Karpas-422 (cell line): ENCODE measurements at regions not wholly inside any gene's neighbourhood (a gene's known extent, or its start where the extent isn't known, plus 50 kb on each side); places are given as distances from the start of the nearest gene placed in this dataset.

Experiments
- DNase-seq: peaks from one replicate; pipeline ENCODE4 v3.0.0-alpha.2; 2015
- H2AFZ ChIP-seq: fragments of 200-600 bp; sonication (generic); 2 replicates; pipeline ENCODE4 v1.6.1; 2014; ENCODE audit warnings: antibody characterized with exemption, low read length, mixed read lengths
- H3K27ac ChIP-seq: fragments of 200-600 bp; sonication (generic); 2 replicates; pipeline ENCODE4 v1.5.1; 2014; ENCODE audit warnings: mild to moderate bottlenecking, low read length, moderate library complexity
- H3K27me3 ChIP-seq: fragments of 200-600 bp; sonication (generic); 2 replicates; pipeline ENCODE4 v1.6.1; 2014; ENCODE audit warnings: low read length, mixed read lengths
- H3K36me3 ChIP-seq: fragments of 200-600 bp; sonication (generic); 2 replicates; pipeline ENCODE4 v1.6.1; 2014; ENCODE audit warnings: low read length, mixed read lengths; ENCODE audit not compliant: insufficient read depth
- H3K4me1 ChIP-seq: fragments of 200-600 bp; sonication (generic); 2 replicates; pipeline ENCODE4 v1.6.1; 2014; ENCODE audit warnings: mild to moderate bottlenecking, low read length, mixed read lengths
- H3K4me2 ChIP-seq: fragments of 200-600 bp; sonication (generic); 2 replicates; pipeline ENCODE4 v1.6.1; 2014; ENCODE audit warnings: low read length, low read depth, mild to moderate bottlenecking; ENCODE audit not compliant: poor library complexity, severe bottlenecking
- H3K4me3 ChIP-seq: fragments of 200-600 bp; sonication (generic); 2 replicates; pipeline ENCODE4 v1.5.1; 2014; ENCODE audit warnings: mild to moderate bottlenecking, antibody characterized with exemption, low read length, mixed read lengths
- H3K79me2 ChIP-seq: fragments of 200-600 bp; sonication (generic); 2 replicates; pipeline ENCODE4 v1.6.1; 2014; ENCODE audit warnings: mild to moderate bottlenecking, low read length, mixed read lengths
- H3K9ac ChIP-seq: fragments of 200-600 bp; sonication (generic); 2 replicates; pipeline ENCODE4 v1.6.0; 2014; ENCODE audit warnings: low read length
- H3K9me2 ChIP-seq: fragments of 200-600 bp; sonication (generic), shearing (Covaris generic); replicated peaks from 2 replicates; pipeline ENCODE4 v1.6.0; 2014; ENCODE audit warnings: mild to moderate bottlenecking, low read length, moderate library complexity; ENCODE audit not compliant: insufficient read depth
- H3K9me3 ChIP-seq: fragments of 300-700, 200-600 bp; sonication (generic); 2 replicates; pipeline ENCODE4 v1.6.1; 2014; ENCODE audit warnings: low read length, mixed read lengths
- H4K20me1 ChIP-seq: fragments of 200-600 bp; sonication (generic); 2 replicates; pipeline ENCODE4 v1.6.1; 2014; ENCODE audit warnings: mild to moderate bottlenecking, antibody characterized with exemption, low read length, low read depth; ENCODE audit not compliant: insufficient read depth

DNA sequence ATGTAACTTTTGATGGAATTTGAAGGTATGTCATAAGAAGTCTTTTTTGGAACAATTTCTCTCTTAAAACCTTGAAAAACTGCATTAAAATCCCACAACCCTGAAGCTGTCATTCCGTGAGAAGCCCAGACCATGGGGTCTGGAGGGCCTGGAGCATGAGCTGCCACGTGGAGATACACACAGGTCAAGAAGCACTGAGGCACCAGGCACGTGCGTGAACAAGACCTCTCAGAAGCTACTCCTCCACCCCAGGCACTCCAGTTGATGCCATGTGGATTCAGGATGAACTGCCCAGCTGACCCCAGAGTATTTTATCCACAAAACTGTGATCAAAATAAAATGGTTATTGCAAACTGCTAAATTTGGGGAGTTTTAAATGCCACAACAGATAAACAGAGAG lies 227.5 kb upstream of the BRINP1 start:
- H3K27me3 ChIP-seq = no peaks in the 10 kb centered on the region
- no peaks in the 10 kb centered on the region for H3K9me3 ChIP-seq
- H3K9me2 ChIP-seq = no peaks in the 10 kb centered on the region
- H3K79me2 ChIP-seq = no peaks in the 10 kb centered on the region
- DNase-seq = no peak
- no peaks in the 10 kb centered on the region for H4K20me1 ChIP-seq
- no peaks in the 10 kb centered on the region for H3K36me3 ChIP-seq
- H3K9ac ChIP-seq = no peak overlapping the region
- no peaks in the 10 kb centered on the region for H3K4me1 ChIP-seq
- H3K4me2 ChIP-seq = no peak overlapping the region
- no peak overlapping the region for H3K27ac ChIP-seq
- H3K4me3 ChIP-seq = no peak overlapping the region
- H2AFZ ChIP-seq = no peak overlapping the region

- no peak for DNase-seq
- Histone ChIP-seq H3K9me2 (no peaks in the 10 kb centered on the region; the same call in 1 of the 2 replicates), H3K4me1 (no peaks in the 10 kb centered on the region), H3K4me3 (no peak overlapping the region), H4K20me1 (no peaks in the 10 kb centered on the region), H3K9ac (no peak overlapping the region), H3K4me2 (no peak overlapping the region), H3K27me3 (no peaks in the 10 kb centered on the region), H3K36me3 (no peaks in the 10 kb centered on the region), H3K27ac (no peak overlapping the region), H3K79me2 (no peaks in the 10 kb centered on the region), H2AFZ (no peak overlapping the region), H3K9me3 (no peaks in the 10 kb centered on the region)
These were observed 219.9 kb upstream of the BRINP1 start for GRCh38 chr9:119588874-119589744.

- no peaks in the 10 kb centered on the region for H3K4me1 ChIP-seq
- H3K4me3 ChIP-seq = no peak overlapping the region
- no peaks in the 10 kb centered on the region for H3K9me3 ChIP-seq
- no peaks in the 10 kb centered on the region for H3K36me3 ChIP-seq
- no peak overlapping the region for H3K4me2 ChIP-seq
- no peaks in the 10 kb centered on the region for H4K20me1 ChIP-seq
- no peak for DNase-seq
- no peak overlapping the region for H2AFZ ChIP-seq
- no peaks in the 10 kb centered on the region for H3K27me3 ChIP-seq
- H3K9me2 ChIP-seq = no peaks in the 10 kb centered on the region
- H3K9ac ChIP-seq = no peak overlapping the region
- H3K27ac ChIP-seq = no peak overlapping the region
- H3K79me2 ChIP-seq = no peaks in the 10 kb centered on the region
These were observed 208.6 kb upstream of the BRINP1 start for GRCh38 chr9:119577881-119578280.

- Histone ChIP-seq H3K9me2 (no peaks in the 10 kb centered on the region), H3K27me3 (0 out of 2 replicates have a peak, but pooled peaks cover 3% of the 10 kb centered on the region), H3K36me3 (no peaks in the 10 kb centered on the region), H3K79me2 (no peaks in the 10 kb centered on the region), H3K4me1 (peaks cover 7% of the 10 kb centered on the region), H4K20me1 (no peaks in the 10 kb centered on the region), H3K9me3 (no peaks in the 10 kb centered on the region), H2AFZ (no peak overlapping the region), H3K4me3 (no peak overlapping the region), H3K9ac (no peak overlapping the region), H3K4me2 (no peak overlapping the region), H3K27ac (no peak overlapping the region)
- DNase-seq = no peak
These were observed 190.8 kb upstream of the BRINP1 start for GRCh38 chr9:119559986-119560385.

DNA sequence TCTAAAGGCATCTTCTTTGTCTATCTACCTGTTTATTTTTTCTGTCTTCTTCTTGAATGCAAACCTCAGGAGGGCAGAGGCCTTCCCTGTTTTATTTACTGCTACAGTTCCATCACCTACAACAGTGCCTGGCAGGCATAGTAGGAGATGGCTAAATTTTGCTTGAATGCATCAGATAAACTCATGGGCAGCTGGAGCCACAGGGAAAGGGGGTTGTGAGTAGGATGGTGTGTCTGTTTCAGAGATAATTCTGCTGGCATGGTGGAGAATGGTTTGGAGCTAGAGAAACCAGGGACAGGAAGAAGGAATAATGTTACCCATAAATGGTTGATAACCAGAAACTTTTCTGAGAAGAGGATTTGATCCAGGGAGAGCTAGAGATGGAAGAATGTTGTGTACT lies 189.8 kb upstream of the BRINP1 start:
- peaks cover 7% of the 10 kb centered on the region for H3K4me1 ChIP-seq
- no peaks in the 10 kb centered on the region for H3K79me2 ChIP-seq
- H3K27ac ChIP-seq = no peak overlapping the region
- H3K9me2 ChIP-seq = no peaks in the 10 kb centered on the region
- no peak overlapping the region for H2AFZ ChIP-seq
- DNase-seq = no peak
- H3K27me3 ChIP-seq = 0 out of 2 replicates have a peak, but pooled peaks cover 3% of the 10 kb centered on the region
- H3K9me3 ChIP-seq = no peaks in the 10 kb centered on the region
- H4K20me1 ChIP-seq = no peaks in the 10 kb centered on the region
- no peak overlapping the region for H3K9ac ChIP-seq
- H3K36me3 ChIP-seq = no peaks in the 10 kb centered on the region
- no peak overlapping the region for H3K4me3 ChIP-seq
- no peak overlapping the region for H3K4me2 ChIP-seq

DNA sequence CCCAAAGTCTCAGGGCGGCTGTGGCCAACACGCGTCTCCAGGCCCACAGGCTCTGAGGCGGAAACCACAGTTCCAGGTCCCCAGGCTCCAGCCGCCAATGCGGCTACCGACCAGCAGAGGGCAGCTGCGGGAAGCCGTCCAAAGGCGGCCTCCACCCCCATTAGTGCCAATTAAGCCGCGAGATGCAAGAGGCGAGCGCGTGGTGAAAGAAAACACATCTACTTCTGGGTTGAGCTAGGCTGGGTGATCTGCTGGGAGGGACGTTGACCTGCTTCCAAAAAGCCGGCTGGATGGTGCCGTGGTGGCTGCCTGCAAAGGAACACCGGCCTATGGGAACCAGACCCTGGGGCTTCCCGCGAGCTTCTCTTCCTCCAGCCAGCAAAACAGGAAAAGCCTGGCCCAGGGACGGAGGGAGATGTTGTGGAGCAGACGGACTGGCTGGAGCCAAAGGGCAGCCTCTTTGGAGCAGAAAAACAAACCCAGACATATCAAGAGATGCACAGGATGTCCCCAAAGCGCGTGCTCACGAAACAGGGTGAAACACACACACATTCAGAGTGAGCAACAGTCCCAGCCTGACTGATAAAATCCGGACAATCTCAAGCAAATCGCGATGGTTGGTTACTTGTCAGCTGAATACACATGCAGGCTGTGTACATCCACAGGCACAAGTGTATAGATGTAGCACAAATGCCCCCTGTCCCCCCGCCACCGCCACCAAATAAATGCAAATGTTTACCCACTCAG lies 187.1 kb upstream of the BRINP1 start:
- Histone ChIP-seq H3K4me2 (peak overlapping the region; percentile 43), H3K27me3 (0 out of 2 replicates have a peak, but pooled peaks cover 3% of the 10 kb centered on the region), H3K36me3 (no peaks in the 10 kb centered on the region), H3K9me2 (no peaks in the 10 kb centered on the region), H4K20me1 (no peaks in the 10 kb centered on the region), H3K9ac (peak overlapping the region; percentile 20), H3K27ac (no peak overlapping the region), H3K4me1 (peaks cover 7% of the 10 kb centered on the region), H3K79me2 (no peaks in the 10 kb centered on the region), H3K9me3 (no peaks in the 10 kb centered on the region), H3K4me3 (peak overlapping the region; percentile 23; the same call in 1 of the 2 replicates), H2AFZ (peak overlapping the region; percentile 19; the same call in 1 of the 2 replicates)
- peak; percentile 90 for DNase-seq

GRCh38 chr9:119544492-119544891 lies 175.3 kb upstream of the BRINP1 start:
- no peaks in the 10 kb centered on the region for H3K9me2 ChIP-seq
- no peaks in the 10 kb centered on the region for H3K4me1 ChIP-seq
- H3K27ac ChIP-seq = no peak overlapping the region
- no peak overlapping the region for H3K9ac ChIP-seq
- H3K9me3 ChIP-seq = no peaks in the 10 kb centered on the region
- H3K4me2 ChIP-seq = no peak overlapping the region
- no peak for DNase-seq
- no peak overlapping the region for H2AFZ ChIP-seq
- no peak overlapping the region for H3K4me3 ChIP-seq
- H3K36me3 ChIP-seq = no peaks in the 10 kb centered on the region
- H3K79me2 ChIP-seq = no peaks in the 10 kb centered on the region
- no peaks in the 10 kb centered on the region for H4K20me1 ChIP-seq
- H3K27me3 ChIP-seq = no peaks in the 10 kb centered on the region

- H3K4me2 ChIP-seq = no peak overlapping the region
- H4K20me1 ChIP-seq = no peaks in the 10 kb centered on the region
- no peaks in the 10 kb centered on the region for H3K27me3 ChIP-seq
- no peak overlapping the region for H2AFZ ChIP-seq
- no peaks in the 10 kb centered on the region for H3K9me2 ChIP-seq
- H3K79me2 ChIP-seq = no peaks in the 10 kb centered on the region
- DNase-seq = no peak
- no peaks in the 10 kb centered on the region for H3K4me1 ChIP-seq
- no peak overlapping the region for H3K4me3 ChIP-seq
- H3K9me3 ChIP-seq = no peaks in the 10 kb centered on the region
- H3K36me3 ChIP-seq = no peaks in the 10 kb centered on the region
- no peak overlapping the region for H3K9ac ChIP-seq
- no peak overlapping the region for H3K27ac ChIP-seq
These were observed 167.9 kb upstream of the BRINP1 start for GRCh38 chr9:119537138-119537537.
